Stomach (tissue), 4 donors: ENCODE measurements at regions not wholly inside any gene's neighbourhood (a gene's known extent, or its start where the extent isn't known, plus 50 kb on each side); places are given as distances from the start of the nearest gene placed in this dataset.

Source experiments
- POLR2A ChIP-seq, 4 donors: fragments of 450-650 bp; IDR thresholded peaks; one replicate each; pipeline ENCODE4 v1.6.1; 2016; ENCODE audit warnings: antibody characterized with exemption in 4 of 4, control low read depth in 2 of 4, mild to moderate bottlenecking in 1 of 4, moderate library complexity in 1 of 4
- POLR2AphosphoS5 ChIP-seq, 3 donors: sonication (generic); formaldehyde crosslinking; IDR thresholded peaks; one replicate each; pipeline ENCODE4 v1.6.1; 2016; ENCODE audit warnings: antibody characterized with exemption in 3 of 3
- TF ChIP-seq, protein P1 (sequence below), 7 experiments: fragments of 450-650 bp in 4 of 7; fragments of 200-600 bp in 3 of 7; sonication (generic) in 3 of 7; IDR thresholded peaks; one replicate each; pipeline ENCODE4 v1.5.1; 2016 to 2019; ENCODE audit warnings: antibody characterized with exemption in 7 of 7, control low read depth in 2 of 7, mild to moderate bottlenecking in 1 of 7

DNA sequence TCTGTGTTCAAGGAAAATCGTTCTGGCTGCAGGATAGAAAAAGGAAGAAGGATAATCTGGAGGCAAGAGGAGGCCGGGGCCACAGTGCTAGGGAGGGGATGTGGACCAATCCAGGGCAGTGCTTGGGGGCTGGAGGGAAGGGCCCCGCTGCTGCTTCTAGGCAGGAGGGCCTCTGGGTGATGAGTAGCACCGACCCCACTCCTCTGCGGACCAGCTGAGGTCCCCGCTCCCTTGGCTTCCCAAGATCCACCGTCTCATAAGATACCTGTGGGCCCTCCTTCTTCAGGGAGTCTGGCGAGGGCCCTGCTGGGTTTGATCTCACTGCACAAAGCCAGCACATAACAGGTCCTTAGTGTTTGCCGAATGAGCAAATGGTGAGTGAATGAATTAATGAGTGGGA, 93.5 kb upstream of the MVB12B start:
- TF ChIP-seq POLR2AphosphoS5 (IDR thresholded peaks at IDR 0.05) (no peak), POLR2A (IDR thresholded peaks at IDR 0.05) (no peak)
- TF ChIP-seq, protein P1, sequence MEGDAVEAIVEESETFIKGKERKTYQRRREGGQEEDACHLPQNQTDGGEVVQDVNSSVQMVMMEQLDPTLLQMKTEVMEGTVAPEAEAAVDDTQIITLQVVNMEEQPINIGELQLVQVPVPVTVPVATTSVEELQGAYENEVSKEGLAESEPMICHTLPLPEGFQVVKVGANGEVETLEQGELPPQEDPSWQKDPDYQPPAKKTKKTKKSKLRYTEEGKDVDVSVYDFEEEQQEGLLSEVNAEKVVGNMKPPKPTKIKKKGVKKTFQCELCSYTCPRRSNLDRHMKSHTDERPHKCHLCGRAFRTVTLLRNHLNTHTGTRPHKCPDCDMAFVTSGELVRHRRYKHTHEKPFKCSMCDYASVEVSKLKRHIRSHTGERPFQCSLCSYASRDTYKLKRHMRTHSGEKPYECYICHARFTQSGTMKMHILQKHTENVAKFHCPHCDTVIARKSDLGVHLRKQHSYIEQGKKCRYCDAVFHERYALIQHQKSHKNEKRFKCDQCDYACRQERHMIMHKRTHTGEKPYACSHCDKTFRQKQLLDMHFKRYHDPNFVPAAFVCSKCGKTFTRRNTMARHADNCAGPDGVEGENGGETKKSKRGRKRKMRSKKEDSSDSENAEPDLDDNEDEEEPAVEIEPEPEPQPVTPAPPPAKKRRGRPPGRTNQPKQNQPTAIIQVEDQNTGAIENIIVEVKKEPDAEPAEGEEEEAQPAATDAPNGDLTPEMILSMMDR (IDR thresholded peaks at IDR 0.05): no peak
